ENCODE measurements at regions not wholly inside any gene's neighbourhood (a gene's known extent, or its start where the extent isn't known, plus 50 kb on each side); places are given as distances from the start of the nearest gene placed in this dataset.

DNA sequence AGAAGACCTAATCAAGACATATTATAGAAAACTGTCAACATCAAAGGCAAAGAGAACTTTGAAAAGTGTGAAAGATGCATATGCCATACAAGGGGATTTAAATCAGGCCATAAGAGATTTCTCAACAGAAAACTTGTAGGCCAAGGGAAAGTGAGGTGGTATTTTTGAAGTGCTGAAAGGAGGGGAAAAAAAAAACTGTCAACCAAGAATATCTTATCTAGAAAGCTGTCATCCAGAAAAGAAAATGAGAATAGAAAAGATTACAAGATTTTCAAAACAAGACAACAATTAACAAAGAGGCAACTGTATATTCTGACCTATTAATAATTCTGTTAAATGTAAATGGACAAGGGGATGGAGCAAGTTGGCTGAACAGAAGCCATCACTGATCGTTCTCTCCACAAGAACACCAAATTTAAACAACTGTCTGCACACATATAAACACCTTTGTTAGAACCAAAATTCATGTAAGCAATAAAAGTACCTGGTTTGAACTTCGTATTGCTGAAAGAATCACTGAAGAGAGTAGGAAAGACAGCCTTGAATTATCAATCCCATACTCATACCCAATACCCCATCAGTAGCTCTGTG lies 880.1 kb upstream of the PCDH9 start:
- no peak for TF ChIP-seq POLR2A (IDR thresholded peaks at IDR 0.05; ENCODE audit: low read depth, low read length)
- no peak for TF ChIP-seq POU2F2 (IDR thresholded peaks at IDR 0.05; ENCODE audit: low read depth, low read length)
- no peak for TF ChIP-seq TAF1 (IDR thresholded peaks at IDR 0.05; ENCODE audit: low read depth, low read length)
- no peak for TF ChIP-seq POLR2AphosphoS5 (IDR thresholded peaks at IDR 0.05; ENCODE audit: low read depth, low read length)
- no peak for TF ChIP-seq SPI1 (IDR thresholded peaks at IDR 0.05; ENCODE audit: low read depth, low read length)
